Thymus (tissue), 11 donors: ENCODE measurements at regions not wholly inside any gene's neighbourhood (a gene's known extent, or its start where the extent isn't known, plus 50 kb on each side); places are given as distances from the start of the nearest gene placed in this dataset.

Source experiments
- DNase-seq, 9 donors: peaks; one replicate each; pipeline ENCODE4 v3.0.0-alpha.2; 2013; ENCODE audit warnings: low spot score in 9 of 9, low read depth in 6 of 9, missing footprints in 1 of 9
- H3K27ac ChIP-seq, 2 donors: one replicate each; pipeline ENCODE4 v1.5.1; 2013; ENCODE audit warnings: control low read depth in 1 of 2, low read depth in 1 of 2, low read length in 1 of 2, mild to moderate bottlenecking in 1 of 2, moderate library complexity in 1 of 2
- H3K27me3 ChIP-seq, 2 donors: one replicate each; pipeline ENCODE4 v1.5.1; 2013; ENCODE audit warnings: low read length in 1 of 2; ENCODE audit not compliant: control insufficient read depth in 2 of 2, insufficient read depth in 1 of 2
- H3K36me3 ChIP-seq, 2 donors: one replicate each; pipeline ENCODE4 v1.5.1; 2013; ENCODE audit warnings: low read length in 1 of 2, mild to moderate bottlenecking in 1 of 2, moderate library complexity in 1 of 2; ENCODE audit not compliant: control insufficient read depth in 2 of 2, insufficient read depth in 2 of 2
- H3K4me1 ChIP-seq, 2 donors: one replicate each; pipeline ENCODE4 v1.5.1; 2013; ENCODE audit warnings: low read length in 2 of 2; ENCODE audit not compliant: control insufficient read depth in 2 of 2, insufficient read depth in 2 of 2
- H3K4me3 ChIP-seq, 2 donors: one replicate each; pipeline ENCODE4 v1.5.1; 2013; ENCODE audit warnings: low read length in 2 of 2, control low read depth in 1 of 2, mild to moderate bottlenecking in 1 of 2
- H3K9me3 ChIP-seq, 2 donors: one replicate each; pipeline ENCODE4 v1.5.1; 2013; ENCODE audit warnings: low read length in 1 of 2, mild to moderate bottlenecking in 1 of 2; ENCODE audit not compliant: control insufficient read depth in 2 of 2, insufficient read depth in 1 of 2
- WGBS: extraction: QIAGEN DNeasy Blood & Tissue Kit; methylation state at CpG from one replicate; pipeline ENCODE4 v1.1.7; 2013; 5-methylcytosine and 5-hydroxymethylcytosine counted together
- donor health status: healthy.

- Histone ChIP-seq H3K4me1 (no peaks in the 10 kb centered on the region), H3K27ac (peak overlapping the region in 1 of 2 donors; percentile 44), H3K9me3 (no peaks in the 10 kb centered on the region), H3K27me3 (peaks cover 0 to 6% of the 10 kb centered on the region in 2 donors), H3K36me3 (no peaks in the 10 kb centered on the region), H3K4me3 (no peak overlapping the region)
- WGBS: 90% methylated on average over 10 of the region's 10 CpGs
- DNase-seq: peak in 1 of 9 donors; percentile 25
Observed at GRCh38 chr10:44051584-44052385, 333.1 kb downstream of the CXCL12 start.

- peaks cover 0 to 10% of the 10 kb centered on the region in 2 donors for H3K27me3 ChIP-seq
- no peak for DNase-seq
- no peaks in the 10 kb centered on the region for H3K4me1 ChIP-seq
- H3K9me3 ChIP-seq: no peaks in the 10 kb centered on the region
- no peaks in the 10 kb centered on the region for H3K36me3 ChIP-seq
- no peak overlapping the region for H3K27ac ChIP-seq
- 90% methylated on average over 5 of the region's 5 CpGs for WGBS
- no peak overlapping the region for H3K4me3 ChIP-seq
Observed at GRCh38 chr10:44051091-44051490, 333.8 kb downstream of the CXCL12 start.

- H3K27ac ChIP-seq: no peak overlapping the region
- no peaks in the 10 kb centered on the region for H3K4me1 ChIP-seq
Observed at GRCh38 chr10:44049301-44050015, 335.4 kb downstream of the CXCL12 start.

GRCh38 chr10:44047361-44047760 lies 337.5 kb downstream of the CXCL12 start:
- Histone ChIP-seq H3K27me3 (peaks cover 0 to 10% of the 10 kb centered on the region in 2 donors), H3K4me3 (no peak overlapping the region), H3K36me3 (no peaks in the 10 kb centered on the region), H3K9me3 (no peaks in the 10 kb centered on the region), H3K4me1 (no peaks in the 10 kb centered on the region), H3K27ac (no peak overlapping the region)
- 21% methylated on average over 12 of the region's 12 CpGs for WGBS
- DNase-seq: no peak

More at GRCh38 chr10:44049301-44050015, 335.4 kb downstream of the CXCL12 start:
- H3K27me3 ChIP-seq: peaks cover 0 to 10% of the 10 kb centered on the region in 2 donors
- DNase-seq: no peak
- whole genome bisulfite sequencing: 90% methylated on average over 9 of the region's 9 CpGs
- H3K9me3 ChIP-seq: no peaks in the 10 kb centered on the region
- H3K36me3 ChIP-seq: no peaks in the 10 kb centered on the region
- H3K4me3 ChIP-seq: no peak overlapping the region

GRCh38 chr10:44046605-44047004 lies 338.3 kb downstream of the CXCL12 start:
- no peaks in the 10 kb centered on the region for H3K4me1 ChIP-seq
- H3K9me3 ChIP-seq: no peaks in the 10 kb centered on the region
- peaks cover 0 to 10% of the 10 kb centered on the region in 2 donors for H3K27me3 ChIP-seq
- WGBS: 88% methylated on average over 5 of the region's 5 CpGs
- no peaks in the 10 kb centered on the region for H3K36me3 ChIP-seq
- DNase-seq: no peak
- no peak overlapping the region for H3K27ac ChIP-seq
- no peak overlapping the region for H3K4me3 ChIP-seq

- peaks cover 0 to 10% of the 10 kb centered on the region in 2 donors for H3K27me3 ChIP-seq
- H3K9me3 ChIP-seq: no peaks in the 10 kb centered on the region
- H3K27ac ChIP-seq: no peak overlapping the region
- H3K36me3 ChIP-seq: no peaks in the 10 kb centered on the region
- H3K4me1 ChIP-seq: no peaks in the 10 kb centered on the region
- WGBS: 95% methylated on average over 6 of the region's 6 CpGs
- no peak overlapping the region for H3K4me3 ChIP-seq
- no peak for DNase-seq
Observed at GRCh38 chr10:44045020-44045419, 339.9 kb downstream of the CXCL12 start.

GRCh38 chr10:44044549-44044948 lies 340.3 kb downstream of the CXCL12 start:
- H3K4me1 ChIP-seq: no peaks in the 10 kb centered on the region
- no peak for DNase-seq
- no peaks in the 10 kb centered on the region for H3K9me3 ChIP-seq
- no peak overlapping the region for H3K4me3 ChIP-seq
- H3K27ac ChIP-seq: no peak overlapping the region
- H3K27me3 ChIP-seq: peaks cover 0 to 10% of the 10 kb centered on the region in 2 donors
- H3K36me3 ChIP-seq: no peaks in the 10 kb centered on the region
- 97% methylated on average over 10 of the region's 10 CpGs for WGBS

- H3K9me3 ChIP-seq: no peaks in the 10 kb centered on the region
- H3K27ac ChIP-seq: no peak overlapping the region
- no peak overlapping the region for H3K4me3 ChIP-seq
- H3K27me3 ChIP-seq: peaks cover 0 to 10% of the 10 kb centered on the region in 2 donors
- H3K36me3 ChIP-seq: no peaks in the 10 kb centered on the region
- WGBS: 94% methylated on average over 14 of the region's 14 CpGs
- no peaks in the 10 kb centered on the region for H3K4me1 ChIP-seq
- DNase-seq: no peak
Observed at GRCh38 chr10:44043646-44044375, 341.1 kb downstream of the CXCL12 start.
